ENCODE measurements at regions not wholly inside any gene's neighbourhood (a gene's known extent, or its start where the extent isn't known, plus 50 kb on each side); places are given as distances from the start of the nearest gene placed in this dataset.
"Not testable (repeated sequence)": the region's sequence is repeated elsewhere in the genome, so short reads cannot be mapped to it uniquely, and the experiment has no call there.

DNA sequence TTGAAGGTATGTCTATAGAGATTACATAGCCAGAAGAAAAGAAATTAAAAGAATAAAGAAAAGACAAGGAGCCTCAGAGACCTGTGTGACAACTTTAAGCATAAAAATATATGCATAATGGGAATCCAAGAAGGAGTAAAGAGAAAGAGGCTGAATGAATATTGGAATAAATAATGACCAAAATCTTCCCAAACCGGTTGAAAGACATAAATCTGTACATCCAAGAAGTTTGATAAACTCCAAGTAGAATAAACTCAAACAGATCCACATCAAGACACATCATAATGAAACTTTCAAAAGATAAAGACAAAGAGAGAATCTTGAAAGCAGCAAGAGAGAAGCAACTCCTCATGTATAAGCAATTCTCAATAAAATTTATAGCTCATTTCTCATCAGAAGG is 132.4 kb upstream of the ZNF516 start:
- no peak for DNase-seq

DNA sequence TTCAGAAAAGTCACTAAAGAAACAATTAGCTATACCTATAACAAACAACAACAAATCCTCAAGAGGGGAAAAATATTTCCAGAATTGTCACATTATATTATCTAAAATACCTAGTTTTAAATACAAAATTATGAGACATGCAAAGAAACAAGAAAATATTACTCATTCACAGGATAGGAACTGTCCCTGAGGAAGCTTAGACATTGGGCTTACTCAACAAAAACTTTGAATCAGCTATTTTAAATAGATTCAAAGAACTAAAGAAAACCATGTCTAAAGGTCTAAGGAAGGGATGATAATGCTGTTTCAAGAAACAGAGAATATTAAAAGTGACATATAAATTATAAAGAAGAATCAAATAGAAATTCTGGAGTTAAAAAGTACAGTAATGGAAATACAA is 131.9 kb upstream of the ZNF516 start:
- no peak for DNase-seq

DNA sequence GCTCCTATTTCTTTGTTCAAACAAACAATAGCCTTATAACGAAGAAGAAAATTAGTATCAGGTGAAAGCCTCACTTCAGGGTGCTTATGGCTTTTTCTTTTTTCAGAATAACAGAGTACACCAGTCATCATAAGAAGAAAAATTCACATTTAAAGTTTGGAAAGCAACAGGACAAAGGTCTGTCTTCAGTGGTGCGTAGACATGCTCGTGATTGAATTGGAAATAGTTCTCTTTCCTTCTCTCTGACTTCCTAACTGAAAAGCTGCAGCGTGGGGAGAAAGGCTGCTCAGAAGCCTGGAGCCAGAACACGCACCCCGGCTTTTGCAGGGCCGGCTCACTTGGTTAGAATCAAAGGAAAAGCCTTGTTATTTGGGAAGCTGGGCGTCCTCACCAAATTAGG is 127.6 kb upstream of the ZNF516 start:
- no peak for DNase-seq

DNA sequence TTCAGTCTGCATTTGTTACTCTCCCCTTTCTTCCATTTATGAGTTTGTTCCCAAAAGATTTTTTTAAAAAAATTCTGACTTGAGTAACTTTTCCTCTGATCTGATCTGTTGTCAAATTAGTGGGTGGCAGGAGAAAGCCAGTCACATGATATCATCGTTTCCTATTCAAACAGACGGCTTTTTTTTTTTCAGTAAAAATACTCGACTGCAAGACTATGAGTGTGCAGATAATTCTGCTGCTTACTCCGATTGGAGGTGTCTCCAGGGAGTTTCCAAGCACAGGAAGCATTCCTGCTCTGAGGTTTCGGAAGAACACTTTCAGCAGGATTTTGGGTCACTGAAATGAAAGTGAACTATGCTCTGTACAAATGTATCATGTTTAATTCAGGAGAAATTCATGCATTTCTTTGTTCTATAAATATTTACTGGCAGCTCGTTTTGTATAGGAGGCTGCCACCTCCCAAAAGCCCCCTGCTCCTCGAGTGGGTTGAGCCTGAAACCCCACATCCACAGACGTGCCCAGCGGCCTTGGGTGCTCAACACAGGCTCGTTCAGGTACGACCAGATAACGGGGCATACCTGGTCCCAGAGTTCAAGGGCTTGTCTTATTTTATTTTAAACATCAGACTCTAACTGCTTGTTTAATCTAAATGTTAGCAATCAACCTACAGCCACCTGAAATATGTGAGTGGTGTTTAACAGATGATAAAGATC is 126.9 kb upstream of the ZNF516 start:
- DNase-seq: no peak

DNA sequence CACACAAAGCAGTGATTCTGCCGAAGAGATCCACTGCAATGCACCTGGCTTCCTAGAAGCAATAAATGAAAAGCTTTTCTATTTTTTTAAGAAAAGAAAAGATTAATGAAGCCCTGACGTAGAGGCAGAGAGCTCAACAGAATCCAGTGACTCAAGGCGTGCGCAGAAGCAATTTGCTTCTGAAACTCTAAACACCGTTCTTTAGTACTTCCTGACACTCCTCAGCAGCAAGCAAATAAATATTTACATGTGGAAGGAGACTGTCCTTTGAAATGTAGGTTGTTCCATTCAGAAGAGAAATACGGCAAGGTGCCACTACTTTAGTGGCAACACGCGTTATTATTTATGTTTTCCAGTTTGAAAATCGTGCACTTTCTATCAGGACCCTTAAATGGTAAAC is 126.2 kb upstream of the ZNF516 start:
- DNase-seq: no peak

DNA sequence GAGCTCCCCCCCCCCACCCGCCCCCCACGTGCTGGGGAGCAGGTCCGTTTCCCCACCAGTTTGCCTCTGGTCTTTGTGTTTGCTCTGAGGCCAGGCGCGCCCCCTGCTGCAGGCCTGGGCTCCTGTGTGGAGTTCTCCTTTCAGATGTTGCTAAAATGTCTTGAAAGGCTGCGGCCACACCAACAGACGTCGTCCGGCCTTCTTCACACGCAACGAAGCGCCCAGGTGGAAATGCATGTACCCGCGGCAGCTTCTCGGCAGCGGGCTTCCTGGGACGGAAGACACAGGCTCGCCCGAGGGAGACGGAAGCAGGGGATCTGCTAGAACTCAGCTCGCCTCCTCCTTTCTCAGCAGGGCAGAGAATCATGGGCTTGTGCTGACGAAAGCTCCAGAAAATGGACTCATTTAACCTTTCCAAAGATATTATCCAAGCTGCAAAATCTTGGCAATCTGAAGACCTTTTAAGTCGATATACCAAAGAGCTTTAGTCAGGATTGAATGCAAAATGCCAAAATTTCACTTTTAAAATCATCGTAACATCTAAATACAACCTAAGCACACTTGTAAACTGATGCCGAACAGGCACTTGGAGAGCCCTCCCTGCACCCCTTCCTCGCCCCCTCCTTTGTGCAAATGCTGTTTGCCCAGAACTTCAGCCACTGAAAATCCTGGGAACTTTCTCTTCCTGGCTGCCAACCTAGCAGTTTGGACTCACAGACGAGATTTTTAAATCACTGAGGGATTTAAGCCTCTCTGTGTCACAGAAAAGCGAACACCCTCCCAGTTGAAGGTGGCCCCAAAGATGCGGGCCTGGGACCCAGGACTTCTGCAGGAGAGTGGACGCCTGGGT is 125.5 kb upstream of the ZNF516 start:
- peak; percentile 31 for DNase-seq

DNA sequence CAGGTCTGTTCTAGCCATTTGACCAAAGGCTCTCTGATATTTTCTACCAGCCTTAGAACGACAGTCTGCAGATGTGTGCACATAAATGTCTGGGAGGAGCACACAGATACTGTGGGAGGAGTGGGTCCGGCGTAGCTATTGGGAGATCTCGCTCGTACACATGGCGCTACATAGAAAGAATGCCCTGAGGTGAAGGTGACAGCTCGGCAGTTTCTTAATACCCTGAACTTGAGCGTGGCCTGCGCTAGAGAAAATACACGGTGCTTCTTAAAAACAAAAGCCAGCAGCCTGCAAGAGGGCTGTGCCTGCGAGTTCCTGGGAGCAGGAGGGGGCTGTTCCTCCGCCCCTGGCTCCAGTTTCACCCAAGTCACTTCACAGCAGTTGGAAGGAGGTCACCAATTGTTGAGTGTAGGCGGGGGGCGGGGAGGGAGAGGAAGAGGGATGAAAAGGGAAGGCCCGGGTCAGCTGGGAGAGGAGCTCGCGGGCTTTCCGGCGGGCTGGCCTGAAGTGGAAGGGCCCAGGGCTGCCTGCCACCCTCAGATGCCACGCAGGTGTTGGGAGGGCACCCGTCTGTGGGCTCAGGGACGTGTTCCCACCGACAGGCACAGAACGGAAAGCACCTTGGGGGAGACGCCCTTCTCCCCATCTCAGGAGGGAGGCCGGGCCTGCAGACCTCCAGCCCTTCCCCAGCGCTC is 124.7 kb upstream of the ZNF516 start:
- DNase-seq: no peak

DNA sequence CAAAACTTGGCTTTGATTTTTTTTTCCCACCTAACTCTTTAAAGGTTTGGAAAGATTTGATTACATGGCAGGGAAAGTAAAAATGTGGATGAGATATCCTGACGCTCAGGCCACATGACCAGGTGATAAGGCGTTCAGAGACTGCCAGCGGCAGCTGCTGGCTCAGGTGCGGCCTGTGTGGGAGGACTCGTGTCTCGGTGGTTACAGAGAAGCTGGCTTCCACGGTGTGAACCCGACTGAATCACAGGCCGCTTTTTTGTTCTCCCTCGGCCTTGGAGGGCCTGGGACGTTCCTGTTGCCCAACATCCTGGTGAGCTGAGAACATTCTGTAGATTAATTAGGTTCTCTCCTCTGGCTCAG is 124.2 kb upstream of the ZNF516 start:
- no peak for DNase-seq

DNA sequence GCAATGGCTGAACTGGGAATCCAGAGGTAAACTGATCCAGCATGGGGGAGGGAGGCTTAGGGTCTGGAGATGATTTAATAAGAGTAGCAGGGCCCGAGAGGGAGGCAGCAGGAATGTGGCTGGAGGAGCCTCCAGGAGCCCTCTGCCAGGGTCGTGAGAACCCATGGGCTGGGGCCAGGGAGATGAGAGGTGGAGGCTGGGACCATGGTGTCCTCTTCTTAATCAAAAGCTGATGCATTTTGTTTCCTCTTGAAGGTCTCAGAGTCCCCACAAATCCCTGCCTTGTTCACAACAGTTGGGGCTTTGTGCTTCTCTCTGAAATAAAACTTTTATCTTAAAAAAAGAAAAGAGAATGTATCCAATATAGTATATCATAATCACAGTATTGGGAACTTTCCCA is 123.7 kb upstream of the ZNF516 start:
- DNase-seq: no peak

DNA sequence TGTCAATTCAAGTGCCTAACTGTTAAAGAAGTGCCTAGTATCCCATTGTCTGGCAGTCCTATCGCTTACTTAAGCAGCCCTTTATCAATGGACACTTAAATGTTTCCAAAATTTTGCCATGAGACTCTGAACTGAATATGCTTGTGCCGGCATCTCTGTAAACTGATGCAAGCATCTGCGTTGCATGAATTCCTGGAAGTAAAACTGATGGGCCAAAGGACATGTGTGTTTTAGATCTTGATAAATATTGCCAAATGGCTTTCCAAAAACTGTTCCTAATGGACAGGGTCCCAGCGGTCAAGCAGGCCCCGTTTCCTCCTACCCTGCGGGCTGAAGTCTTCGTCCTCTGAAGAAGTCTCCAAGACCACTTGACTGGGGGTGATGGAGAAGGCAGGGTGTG is 121.3 kb upstream of the ZNF516 start:
- DNase-seq: no peak

DNA sequence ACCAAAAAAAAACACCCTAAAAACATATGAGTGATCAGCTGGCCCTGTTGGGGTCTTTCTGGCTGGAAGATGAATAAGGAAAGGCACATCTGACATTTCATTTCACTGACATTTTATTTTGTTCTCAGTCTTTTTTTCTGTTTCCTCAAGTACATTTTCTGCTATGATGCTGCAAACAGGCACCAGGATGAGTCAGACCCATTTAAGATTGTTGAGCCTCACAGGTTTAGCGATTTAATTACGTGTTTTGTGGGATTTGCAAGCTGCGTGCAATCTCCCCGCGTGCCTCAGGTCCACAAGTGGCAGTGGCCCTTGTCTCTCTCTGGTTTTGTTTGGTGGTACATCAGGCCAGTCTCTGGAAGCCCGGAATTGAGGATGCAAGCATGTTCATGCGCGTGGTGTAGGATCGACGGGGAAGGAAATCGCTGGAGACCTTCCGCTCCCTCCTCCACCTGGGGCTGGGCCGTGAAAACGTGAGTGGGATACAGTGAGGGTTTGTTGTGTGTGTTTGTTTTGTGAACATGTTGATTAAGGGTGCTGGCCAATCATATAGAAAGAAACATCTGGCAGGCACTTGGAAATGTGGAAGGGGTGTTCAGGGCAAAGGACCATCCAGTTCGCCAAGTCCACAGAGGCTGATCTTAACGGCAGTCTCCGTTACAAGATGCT is 120.2 kb upstream of the ZNF516 start:
- DNase-seq: no peak

DNA sequence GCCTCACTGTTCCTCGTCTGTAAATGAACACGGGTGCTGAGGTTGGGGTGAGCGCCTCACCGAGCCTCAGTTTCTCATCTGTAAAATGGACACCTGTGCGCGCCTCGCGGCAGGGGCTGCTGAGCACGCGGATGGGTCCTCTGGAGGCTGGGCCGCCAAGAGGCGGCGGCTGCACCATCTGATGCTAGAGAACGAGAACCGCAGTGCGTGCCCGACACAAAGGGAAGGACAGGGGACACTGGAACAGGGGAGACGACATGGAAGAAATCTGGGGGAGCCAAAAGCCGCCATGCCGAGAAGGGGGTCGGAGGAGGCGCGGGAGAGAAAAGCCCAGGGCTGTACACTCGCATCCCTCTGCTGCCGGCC is 118.7 kb upstream of the ZNF516 start:
- DNase-seq: no peak

DNA sequence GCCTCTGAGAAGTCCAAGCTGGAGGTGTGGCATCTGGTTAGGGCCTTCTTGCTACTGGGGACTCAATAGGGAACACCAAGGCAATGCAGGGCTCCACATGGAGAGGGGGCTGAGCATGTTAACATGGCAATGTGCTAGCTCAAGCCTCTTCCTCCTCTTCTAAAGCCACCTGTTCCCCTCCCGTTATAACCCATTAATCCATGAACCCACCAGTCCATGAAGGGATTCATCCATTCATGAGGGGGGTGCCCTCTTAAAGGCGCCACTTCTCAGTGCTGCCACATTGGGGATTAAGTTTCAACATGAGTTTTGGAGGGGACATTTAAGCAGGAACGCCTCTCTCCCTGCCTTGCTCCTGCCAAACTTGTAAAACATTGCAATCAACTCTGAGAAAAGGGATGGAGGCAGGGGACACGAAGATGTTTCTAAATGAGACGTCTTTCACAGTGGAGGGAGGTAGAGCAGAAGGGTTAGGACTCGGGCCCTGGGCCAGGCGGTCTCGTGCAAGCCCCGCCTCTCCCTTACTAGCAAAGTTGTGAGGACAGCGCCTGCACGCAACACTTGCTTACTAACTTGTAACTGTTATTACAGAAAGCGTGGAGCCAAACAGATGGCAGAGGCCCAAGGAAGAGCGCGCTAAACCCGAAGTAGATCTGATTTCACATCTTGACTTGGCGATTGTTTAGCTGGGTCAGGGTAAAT is 118.2 kb upstream of the ZNF516 start:
- no peak for DNase-seq

DNA sequence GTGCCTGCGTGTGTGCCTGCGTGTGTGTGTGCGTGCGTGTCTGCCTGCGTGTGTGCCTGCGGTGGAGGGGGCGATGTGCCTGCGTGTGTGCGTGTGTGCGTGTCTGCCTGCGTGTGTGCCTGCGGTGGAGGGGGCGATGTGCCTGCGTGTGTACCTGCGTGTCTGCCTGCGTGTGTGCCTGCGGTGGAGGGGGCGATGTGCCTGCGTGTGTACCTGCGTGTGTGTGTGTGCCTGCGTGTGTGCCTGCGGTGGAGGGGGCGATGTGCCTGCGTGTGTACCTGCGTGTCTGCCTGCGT is 116.7 kb upstream of the ZNF516 start:
- not testable (repeated sequence) for DNase-seq

DNA sequence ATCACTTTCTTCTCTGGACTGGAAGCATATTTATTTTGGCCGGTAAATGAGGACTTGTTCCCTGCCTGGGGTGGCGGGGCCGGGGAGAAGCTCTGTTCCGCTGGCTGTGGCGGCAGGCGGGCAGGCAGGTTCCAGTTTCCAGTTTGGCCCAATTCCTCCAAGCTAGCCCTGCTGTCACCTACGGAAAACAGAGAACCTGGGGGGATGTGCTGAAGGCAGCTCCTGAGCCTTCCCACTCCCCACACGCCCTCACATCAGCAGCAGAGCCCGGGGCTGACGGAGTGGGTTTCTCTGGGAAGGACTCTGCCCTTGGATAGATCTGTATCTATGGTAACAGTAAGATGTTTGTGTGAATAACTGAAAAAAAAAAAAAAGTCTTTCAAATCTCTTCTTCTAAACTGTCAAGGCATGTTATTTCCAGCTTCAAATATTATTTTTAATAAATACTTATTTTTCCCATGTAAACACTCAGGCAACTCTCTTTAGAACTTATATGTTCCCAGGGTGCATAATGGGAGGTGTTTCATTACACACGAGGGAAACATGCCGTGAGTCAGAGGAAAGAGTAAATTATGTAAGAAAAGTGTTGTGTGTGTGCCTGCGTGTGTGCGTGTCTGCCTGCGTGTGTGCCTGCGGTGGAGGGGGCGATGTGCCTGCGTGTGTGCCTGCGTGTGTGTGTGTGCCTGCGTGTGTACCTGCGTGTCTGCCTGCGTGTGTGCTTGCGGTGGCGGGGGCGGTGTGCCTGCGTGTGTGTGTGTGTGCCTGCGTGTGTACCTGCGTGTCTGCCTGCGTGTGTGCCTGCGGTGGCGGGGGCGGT is 116.1 kb upstream of the ZNF516 start:
- no peak for DNase-seq

DNA sequence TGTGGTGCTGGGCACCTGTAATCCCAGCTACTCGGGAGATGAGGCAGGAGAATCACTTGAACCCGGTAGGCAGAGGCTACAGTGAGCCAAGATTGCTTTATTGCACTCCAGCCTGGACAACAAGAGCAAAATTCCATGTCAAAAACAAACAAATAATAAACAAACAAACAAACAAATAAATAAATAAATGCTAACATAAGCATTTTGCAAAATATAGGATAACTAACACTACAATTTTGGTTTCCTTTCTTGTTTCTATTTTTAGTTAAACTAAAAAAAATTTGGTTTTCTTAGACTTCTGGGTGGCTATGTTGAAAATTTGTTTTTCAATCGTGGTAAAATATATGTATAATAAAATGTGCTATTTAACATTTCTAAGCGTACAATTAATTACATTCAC is 115.0 kb upstream of the ZNF516 start:
- DNase-seq: no peak

DNA sequence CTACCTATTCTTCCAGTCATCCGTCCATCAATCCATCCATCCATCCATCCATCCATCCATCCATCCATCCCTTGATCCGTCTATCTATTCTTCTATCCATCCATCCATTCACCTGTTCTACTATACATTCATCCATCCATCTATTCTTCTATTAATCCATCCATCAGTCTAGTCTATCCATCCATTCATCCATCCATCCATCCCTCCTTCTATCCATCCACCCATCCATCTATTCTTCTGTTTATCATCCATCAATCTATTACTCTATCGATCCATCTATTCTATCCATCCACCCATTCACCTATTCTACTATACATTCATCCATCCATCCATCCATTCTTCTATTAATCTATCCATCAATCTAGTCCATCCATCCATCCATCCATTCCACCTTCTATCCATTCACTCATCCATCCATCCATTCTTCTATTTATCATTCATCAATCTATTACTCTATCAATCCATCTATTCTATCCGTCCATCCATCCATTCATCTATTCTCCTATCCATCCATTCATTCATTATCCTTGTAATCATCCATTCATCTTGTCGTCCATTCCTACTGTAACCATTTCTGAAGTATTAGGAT is 110.4 kb upstream of the ZNF516 start:
- no peak for DNase-seq

DNA sequence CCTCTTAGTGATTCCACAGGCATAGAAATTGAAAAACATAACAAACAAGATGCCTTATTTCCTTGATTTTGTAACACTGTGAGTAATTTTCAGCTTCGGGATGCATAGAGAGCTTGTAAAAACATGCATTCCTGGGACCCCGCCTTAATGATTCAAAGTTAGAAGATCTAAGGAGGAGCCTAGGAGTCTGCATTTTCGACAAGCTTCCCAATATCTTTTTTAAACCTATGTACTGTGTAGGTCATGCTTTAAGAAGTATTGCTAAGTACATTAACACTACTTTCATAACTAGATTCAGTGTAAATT is 109.8 kb upstream of the ZNF516 start:
- no peak for DNase-seq

DNA sequence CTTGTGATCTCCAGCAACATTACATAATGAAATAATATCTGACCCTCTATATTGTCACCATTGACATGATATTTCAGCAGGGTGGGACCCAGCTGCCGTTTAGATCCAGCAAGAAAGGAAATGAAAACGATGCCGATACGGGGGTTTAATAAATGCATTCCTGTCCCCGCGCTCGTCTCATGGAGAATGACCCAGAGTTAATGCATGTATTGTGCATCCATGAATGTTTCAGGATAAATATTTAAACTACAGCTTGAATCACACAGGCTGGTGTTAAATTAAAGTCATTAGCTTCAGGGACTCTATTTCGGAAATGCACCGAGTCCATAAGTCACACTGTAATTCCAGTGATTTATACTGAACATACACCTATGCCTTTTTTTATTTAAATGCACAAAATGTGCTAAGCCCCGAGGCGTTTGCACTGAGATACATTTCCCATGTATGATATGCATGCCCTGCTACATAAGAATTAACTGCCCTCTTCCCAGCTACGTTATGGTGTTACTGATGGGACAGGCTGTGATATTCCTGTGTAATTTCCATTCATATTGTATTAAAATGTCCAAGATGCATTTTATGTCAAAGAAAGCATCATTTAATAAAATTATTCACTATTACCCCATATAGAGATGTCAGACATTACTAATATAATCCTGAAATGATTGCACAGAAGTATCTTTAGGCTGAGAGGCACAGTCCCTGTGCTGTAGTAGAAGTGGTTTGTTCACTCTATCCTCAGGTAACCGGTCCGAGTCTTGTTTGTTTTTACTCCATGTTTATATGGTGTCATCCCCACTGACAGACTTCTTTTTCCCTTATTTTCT is 109.3 kb upstream of the ZNF516 start:
- DNase-seq: no peak

DNA sequence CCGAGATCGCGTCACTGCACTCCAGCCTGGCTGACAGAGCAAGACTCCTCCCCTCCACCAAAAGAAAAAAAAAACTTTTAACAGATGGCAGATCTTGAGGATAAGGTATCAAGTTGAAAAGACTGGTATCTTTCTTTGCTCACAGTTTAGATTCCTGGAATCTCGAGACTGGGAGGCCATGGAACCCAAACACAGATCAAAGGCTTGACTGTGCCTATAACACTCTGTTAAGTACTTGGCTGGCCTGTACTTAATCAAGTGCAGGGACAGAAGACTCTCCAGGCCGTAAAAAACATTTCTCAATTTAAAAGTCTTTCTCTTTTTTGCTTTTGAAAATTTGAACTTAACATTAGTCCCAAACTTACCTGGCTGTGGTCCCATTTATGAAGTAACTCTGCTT is 107.1 kb upstream of the ZNF516 start:
- no peak for DNase-seq

DNA sequence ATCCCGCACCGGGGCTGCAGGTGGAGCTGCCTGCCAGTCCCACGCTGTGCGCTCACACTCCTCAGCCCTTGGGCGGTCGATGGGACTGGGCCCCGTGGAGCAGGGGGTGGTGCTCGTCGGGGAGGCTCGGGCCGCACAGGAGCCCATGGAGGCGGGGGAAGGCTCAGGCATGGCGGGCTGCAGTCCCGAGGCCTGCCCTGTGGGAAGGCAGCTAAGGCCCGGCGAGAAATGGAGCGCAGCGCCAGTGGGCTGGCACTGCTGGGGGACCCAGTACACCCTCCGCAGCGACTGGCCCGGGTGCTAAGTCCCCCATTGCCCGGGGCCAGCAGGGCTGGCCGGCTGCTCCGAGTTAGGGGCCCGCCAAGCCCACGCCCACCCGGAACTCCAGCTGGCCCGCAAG is 105.0 kb upstream of the ZNF516 start:
- DNase-seq: not testable (repeated sequence)

All from CD4-positive, alpha-beta T cell treated with Interleukin-21 for 1 hour (primary cell).